CD14-positive monocyte (primary cell): ENCODE measurements at regions not wholly inside any gene's neighbourhood (a gene's known extent, or its start where the extent isn't known, plus 50 kb on each side); places are given as distances from the start of the nearest gene placed in this dataset.

Experiments
- DNase-seq, 3 donors: peaks; one replicate each; pipeline ENCODE4 v3.0.0-alpha.2; 2011 to 2022
- H2AFZ ChIP-seq: 2 replicates; pipeline ENCODE4 v1.6.0; 2012; ENCODE audit warnings: mild to moderate bottlenecking, low read depth, low read length, inconsistent platforms; ENCODE audit not compliant: insufficient read depth, poor library complexity, severe bottlenecking
- H3K27ac ChIP-seq, 2 donors: 1 replicate in 1 of 2; 2 replicates in 1 of 2; pipeline ENCODE4 v1.5.1; 2012 to 2013; ENCODE audit warnings: low read length in 2 of 2, control low read depth in 1 of 2, inconsistent platforms in 1 of 2, low read depth in 1 of 2, mild to moderate bottlenecking in 1 of 2
- H3K27me3 ChIP-seq, 2 donors: one replicate each; pipeline versions ENCODE4 v1.6.0 to v1.6.1; 2011 to 2013; ENCODE audit warnings: low read length in 2 of 2; ENCODE audit not compliant: control insufficient read depth in 2 of 2, insufficient read depth in 2 of 2
- H3K36me3 ChIP-seq, 2 donors: replicated peaks in 1 of 2; 1 replicate in 1 of 2; 2 replicates in 1 of 2; pipeline versions ENCODE4 v1.5.1 to v1.6.1; 2012 to 2013; ENCODE audit warnings: low read length in 2 of 2, control low read depth in 1 of 2, inconsistent platforms in 1 of 2, mild to moderate bottlenecking in 1 of 2; ENCODE audit not compliant: insufficient read depth in 2 of 2, control insufficient read depth in 1 of 2
- H3K4me1 ChIP-seq, 2 donors: 1 replicate in 1 of 2; 2 replicates in 1 of 2; pipeline versions ENCODE4 v1.5.1 to v1.6.1; 2012 to 2013; ENCODE audit warnings: low read length in 2 of 2, control low read depth in 1 of 2, inconsistent platforms in 1 of 2, mild to moderate bottlenecking in 1 of 2, moderate library complexity in 1 of 2; ENCODE audit not compliant: insufficient read depth in 2 of 2, control insufficient read depth in 1 of 2
- H3K4me2 ChIP-seq: replicated peaks from 2 replicates; pipeline ENCODE3; 2012; ENCODE audit warnings: low read length, moderate library complexity, mild to moderate bottlenecking; ENCODE audit not compliant: poor library complexity, severe bottlenecking; ENCODE audit errors: extremely low read depth
- H3K4me3 ChIP-seq, 3 experiments: fragments of 200-600 bp in 1 of 3; sonication (generic) in 1 of 3; replicated peaks in 1 of 3; 1 replicate in 2 of 3; 2 replicates in 1 of 3; pipeline ENCODE4 v1.5.1; 2011 to 2013; ENCODE audit warnings: low read length in 3 of 3, mild to moderate bottlenecking in 3 of 3, control low read depth in 2 of 3, low read depth in 2 of 3, inconsistent platforms in 1 of 3, moderate library complexity in 1 of 3
- H3K79me2 ChIP-seq: 2 replicates; pipeline ENCODE4 v1.6.0; 2012; ENCODE audit warnings: mild to moderate bottlenecking, control low read depth, inconsistent platforms, low read length, moderate library complexity; ENCODE audit not compliant: insufficient read depth
- H3K9ac ChIP-seq: 2 replicates; pipeline ENCODE4 v1.6.0; 2017; ENCODE audit warnings: low read length, mild to moderate bottlenecking; ENCODE audit not compliant: insufficient read depth, poor library complexity, severe bottlenecking
- H3K9me3 ChIP-seq, 2 donors: replicated peaks in 1 of 2; 1 replicate in 1 of 2; 2 replicates in 1 of 2; pipeline versions ENCODE4 v1.5.1 to v1.6.1; 2012 to 2013; ENCODE audit warnings: low read length in 2 of 2, control low read depth in 1 of 2; ENCODE audit not compliant: control insufficient read depth in 1 of 2, insufficient read depth in 1 of 2
- H4K20me1 ChIP-seq: 2 replicates; pipeline ENCODE4 v1.6.0; 2012; ENCODE audit warnings: mild to moderate bottlenecking, low read length, control low read depth, moderate library complexity; ENCODE audit not compliant: insufficient read depth
- H3K27ac Mint-ChIP-seq, 7 donors: one replicate each; pipeline ENCODE4 v1.8.0; 2020; ENCODE audit warnings: mild to moderate bottlenecking in 7 of 7, mixed read lengths in 7 of 7, moderate library complexity in 6 of 7, inconsistent platforms in 2 of 7
- H3K27me3 Mint-ChIP-seq, 3 donors: one replicate each; pipeline ENCODE4 v1.8.0; 2021 to 2022; ENCODE audit warnings: low read depth in 3 of 3, mild to moderate bottlenecking in 3 of 3, mixed read lengths in 3 of 3, moderate library complexity in 3 of 3, inconsistent platforms in 1 of 3
- H3K36me3 Mint-ChIP-seq, 2 donors: one replicate each; pipeline ENCODE4 v1.8.0; 2020; ENCODE audit warnings: mixed read lengths in 2 of 2, inconsistent platforms in 1 of 2, mild to moderate bottlenecking in 1 of 2
- H3K4me1 Mint-ChIP-seq: one replicate; pipeline ENCODE4 v1.8.0; 2020; ENCODE audit warnings: mild to moderate bottlenecking, mixed read lengths
- H3K4me3 Mint-ChIP-seq, 2 donors: one replicate each; pipeline ENCODE4 v1.8.0; 2020; ENCODE audit warnings: mild to moderate bottlenecking in 2 of 2, mixed read lengths in 2 of 2, moderate library complexity in 1 of 2
- H3K9me3 Mint-ChIP-seq, 7 donors: one replicate each; pipeline ENCODE4 v1.8.0; 2020 to 2022; ENCODE audit warnings: mixed read lengths in 7 of 7, mild to moderate bottlenecking in 6 of 7, moderate library complexity in 6 of 7, inconsistent platforms in 2 of 7
- CTCF ChIP-seq: fragments of 200-600 bp; IDR thresholded peaks from one replicate; pipeline ENCODE4 v1.8.0; 2022; ENCODE audit warnings: antibody characterized with exemption, mild to moderate bottlenecking
- WGBS: methylation state at CpG from one replicate; pipeline ENCODE4 v1.1.5; 2013; ENCODE audit warnings: missing lambda C conversion rate; ENCODE audit not compliant: insufficient coverage; 5-methylcytosine and 5-hydroxymethylcytosine counted together
- intact Hi-C, 2 donors: fragments of 100-400 bp; cut with micrococcal nuclease; formaldehyde crosslinking; loops; one replicate each; pipeline versions ENCODE4 v1.15.0 to v1.15.1; 2023

GRCh38 chr2:64910523-64910922 is 78.7 kb upstream of the SLC1A4 start:
- H4K20me1 ChIP-seq = no peaks in the 10 kb centered on the region
- no peaks in the 10 kb centered on the region for H3K9me3 ChIP-seq
- no peaks in the 10 kb centered on the region for H3K27me3 ChIP-seq
- 100% methylated on average over 4 of the region's 4 CpGs for WGBS
- H3K4me1 Mint-ChIP-seq = peaks cover 24% of the 10 kb centered on the region
- H3K79me2 ChIP-seq = no peaks in the 10 kb centered on the region
- no peak overlapping the region for H3K27ac Mint-ChIP-seq
- intact Hi-C loops = loop anchor here (10.0 kb wide), 3 partner anchors 74 to 664 kb away; partner anchors contain the start of gene SLC1A4 (in 1 of the 2)
- DNase-seq = no peak
- H3K4me1 ChIP-seq = peaks cover 10 to 20% of the 10 kb centered on the region in 2 donors
- H3K36me3 ChIP-seq = no peaks in the 10 kb centered on the region
- H3K4me2 ChIP-seq = no peak overlapping the region
- H3K9me3 Mint-ChIP-seq = no peaks in the 10 kb centered on the region
- no peak overlapping the region for H2AFZ ChIP-seq
- no peak overlapping the region for H3K4me3 Mint-ChIP-seq
- no peak overlapping the region for H3K27ac ChIP-seq
- no peak overlapping the region for H3K9ac ChIP-seq
- peaks cover 0 to 6% (median 2%) of the 10 kb centered on the region in 3 donors for H3K27me3 Mint-ChIP-seq
- TF ChIP-seq CTCF = no peak
- H3K4me3 ChIP-seq = no peak overlapping the region
- H3K36me3 Mint-ChIP-seq = no peaks in the 10 kb centered on the region

DNA sequence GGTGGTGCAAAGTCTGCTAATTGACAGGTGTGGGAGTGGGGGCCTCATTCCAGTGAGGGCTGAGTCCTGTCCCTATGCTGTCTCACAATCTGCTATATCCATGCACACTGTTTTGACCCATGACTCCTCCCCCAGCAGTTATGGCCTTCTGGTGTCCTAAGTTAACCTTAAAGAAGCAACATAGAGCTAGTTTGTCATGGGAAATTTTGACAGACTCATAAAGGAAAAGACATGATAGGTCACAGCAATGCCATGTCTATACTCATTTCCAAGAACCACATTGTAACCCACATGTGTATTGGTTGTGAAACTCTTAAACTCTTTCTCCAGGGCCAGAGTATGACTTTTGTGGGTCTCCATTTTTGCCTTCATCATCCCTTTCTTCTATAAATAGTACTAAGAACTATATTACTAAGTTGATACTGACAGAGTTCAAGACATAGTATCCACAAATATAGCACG is 78.2 kb upstream of the SLC1A4 start:
- 86% methylated on average over 1 of the region's 1 CpG for whole genome bisulfite sequencing
- Histone ChIP-seq H3K4me1 (peaks cover 7 to 16% of the 10 kb centered on the region in 2 donors), H3K4me3 (no peak overlapping the region), H3K27ac (no peak overlapping the region), H3K9me3 (no peaks in the 10 kb centered on the region), H3K4me2 (no peak overlapping the region), H3K9ac (no peak overlapping the region), H2AFZ (no peak overlapping the region), H3K79me2 (no peaks in the 10 kb centered on the region), H3K27me3 (no peaks in the 10 kb centered on the region), H4K20me1 (no peaks in the 10 kb centered on the region), H3K36me3 (no peaks in the 10 kb centered on the region)
- TF ChIP-seq CTCF = no peak
- Mint-ChIP-seq H3K27me3 (peaks cover 0 to 6% (median 2%) of the 10 kb centered on the region in 3 donors), H3K36me3 (no peaks in the 10 kb centered on the region), H3K4me1 (peaks cover 19% of the 10 kb centered on the region), H3K9me3 (no peaks in the 10 kb centered on the region), H3K4me3 (no peak overlapping the region), H3K27ac (no peak overlapping the region)
- DNase-seq = peak in 1 of 3 donors; percentile 23
- intact Hi-C loops = loop anchor here (10.0 kb wide), 3 partner anchors 74 to 664 kb away; partner anchors contain the start of gene SLC1A4 (in 1 of the 2)
